ENCODE measurements at regions not wholly inside any gene's neighbourhood (a gene's known extent, or its start where the extent isn't known, plus 50 kb on each side); places are given as distances from the start of the nearest gene placed in this dataset.

DNA sequence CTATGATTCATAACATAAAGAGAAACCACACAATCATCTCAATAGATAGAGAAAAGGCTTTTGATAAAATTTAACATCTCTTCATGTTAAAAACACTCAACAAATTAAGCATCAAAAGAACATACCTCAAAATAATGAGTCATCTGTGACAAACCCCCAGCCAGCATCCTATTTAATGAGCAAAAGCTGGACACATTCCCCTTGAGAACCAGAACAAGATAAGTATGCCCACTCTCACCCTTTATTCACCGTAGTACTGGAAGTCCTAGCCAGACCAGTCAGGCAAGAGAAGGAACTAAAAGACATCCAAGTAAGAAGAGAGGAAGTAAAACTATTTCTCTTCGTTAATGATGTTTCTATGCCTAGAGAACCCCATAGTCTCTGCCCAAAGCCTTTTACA lies 507.2 kb downstream of the PABPC4L start:
- TF ChIP-seq, protein P1, sequence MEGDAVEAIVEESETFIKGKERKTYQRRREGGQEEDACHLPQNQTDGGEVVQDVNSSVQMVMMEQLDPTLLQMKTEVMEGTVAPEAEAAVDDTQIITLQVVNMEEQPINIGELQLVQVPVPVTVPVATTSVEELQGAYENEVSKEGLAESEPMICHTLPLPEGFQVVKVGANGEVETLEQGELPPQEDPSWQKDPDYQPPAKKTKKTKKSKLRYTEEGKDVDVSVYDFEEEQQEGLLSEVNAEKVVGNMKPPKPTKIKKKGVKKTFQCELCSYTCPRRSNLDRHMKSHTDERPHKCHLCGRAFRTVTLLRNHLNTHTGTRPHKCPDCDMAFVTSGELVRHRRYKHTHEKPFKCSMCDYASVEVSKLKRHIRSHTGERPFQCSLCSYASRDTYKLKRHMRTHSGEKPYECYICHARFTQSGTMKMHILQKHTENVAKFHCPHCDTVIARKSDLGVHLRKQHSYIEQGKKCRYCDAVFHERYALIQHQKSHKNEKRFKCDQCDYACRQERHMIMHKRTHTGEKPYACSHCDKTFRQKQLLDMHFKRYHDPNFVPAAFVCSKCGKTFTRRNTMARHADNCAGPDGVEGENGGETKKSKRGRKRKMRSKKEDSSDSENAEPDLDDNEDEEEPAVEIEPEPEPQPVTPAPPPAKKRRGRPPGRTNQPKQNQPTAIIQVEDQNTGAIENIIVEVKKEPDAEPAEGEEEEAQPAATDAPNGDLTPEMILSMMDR (IDR thresholded peaks at IDR 0.05; ENCODE audit: insufficient read depth, low read length), result no peak
- TF ChIP-seq, protein P2, sequence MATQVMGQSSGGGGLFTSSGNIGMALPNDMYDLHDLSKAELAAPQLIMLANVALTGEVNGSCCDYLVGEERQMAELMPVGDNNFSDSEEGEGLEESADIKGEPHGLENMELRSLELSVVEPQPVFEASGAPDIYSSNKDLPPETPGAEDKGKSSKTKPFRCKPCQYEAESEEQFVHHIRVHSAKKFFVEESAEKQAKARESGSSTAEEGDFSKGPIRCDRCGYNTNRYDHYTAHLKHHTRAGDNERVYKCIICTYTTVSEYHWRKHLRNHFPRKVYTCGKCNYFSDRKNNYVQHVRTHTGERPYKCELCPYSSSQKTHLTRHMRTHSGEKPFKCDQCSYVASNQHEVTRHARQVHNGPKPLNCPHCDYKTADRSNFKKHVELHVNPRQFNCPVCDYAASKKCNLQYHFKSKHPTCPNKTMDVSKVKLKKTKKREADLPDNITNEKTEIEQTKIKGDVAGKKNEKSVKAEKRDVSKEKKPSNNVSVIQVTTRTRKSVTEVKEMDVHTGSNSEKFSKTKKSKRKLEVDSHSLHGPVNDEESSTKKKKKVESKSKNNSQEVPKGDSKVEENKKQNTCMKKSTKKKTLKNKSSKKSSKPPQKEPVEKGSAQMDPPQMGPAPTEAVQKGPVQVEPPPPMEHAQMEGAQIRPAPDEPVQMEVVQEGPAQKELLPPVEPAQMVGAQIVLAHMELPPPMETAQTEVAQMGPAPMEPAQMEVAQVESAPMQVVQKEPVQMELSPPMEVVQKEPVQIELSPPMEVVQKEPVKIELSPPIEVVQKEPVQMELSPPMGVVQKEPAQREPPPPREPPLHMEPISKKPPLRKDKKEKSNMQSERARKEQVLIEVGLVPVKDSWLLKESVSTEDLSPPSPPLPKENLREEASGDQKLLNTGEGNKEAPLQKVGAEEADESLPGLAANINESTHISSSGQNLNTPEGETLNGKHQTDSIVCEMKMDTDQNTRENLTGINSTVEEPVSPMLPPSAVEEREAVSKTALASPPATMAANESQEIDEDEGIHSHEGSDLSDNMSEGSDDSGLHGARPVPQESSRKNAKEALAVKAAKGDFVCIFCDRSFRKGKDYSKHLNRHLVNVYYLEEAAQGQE (IDR thresholded peaks at IDR 0.05; ENCODE audit: insufficient replicate concordance, low read depth), result no peak
